ENCODE measurements at regions not wholly inside any gene's neighbourhood (a gene's known extent, or its start where the extent isn't known, plus 50 kb on each side); places are given as distances from the start of the nearest gene placed in this dataset.

- Mint-ChIP-seq H3K4me3 (no peak overlapping the region), H3K4me1 (peaks cover 4% of the 10 kb centered on the region), H3K27ac (no peak overlapping the region)
These were observed 462.7 kb upstream of the DEPDC1 start for GRCh38 chr1:68959461-68960030.

GRCh38 chr1:68961143-68961542, 464.3 kb upstream of the DEPDC1 start:
- peaks cover 4% of the 10 kb centered on the region for H3K4me1 Mint-ChIP-seq
- no peak for DNase-seq (ENCODE audit: low spot score in 2 of 2, unreplicated experiment in 2 of 2)
- H3K27me3 Mint-ChIP-seq (ENCODE audit: low read depth) = no peaks in the 10 kb centered on the region
- H3K36me3 Mint-ChIP-seq = no peaks in the 10 kb centered on the region
- H3K4me3 Mint-ChIP-seq = no peak overlapping the region
- TF ChIP-seq CTCF (IDR thresholded peaks at IDR 0.05; ENCODE audit: unreplicated experiment) = no peak
- no peaks in the 10 kb centered on the region for H3K9me3 Mint-ChIP-seq
- no peak overlapping the region for H3K27ac Mint-ChIP-seq

More at GRCh38 chr1:68959461-68960030, 462.7 kb upstream of the DEPDC1 start:
- no peaks in the 10 kb centered on the region for H3K36me3 Mint-ChIP-seq
- no peaks in the 10 kb centered on the region for H3K9me3 Mint-ChIP-seq
- no peaks in the 10 kb centered on the region for H3K27me3 Mint-ChIP-seq (ENCODE audit: low read depth)
- no peak for TF ChIP-seq CTCF (IDR thresholded peaks at IDR 0.05; ENCODE audit: unreplicated experiment)
- no peak for DNase-seq (ENCODE audit: low spot score in 2 of 2, unreplicated experiment in 2 of 2)

- peaks cover 6% of the 10 kb centered on the region for H3K27me3 Mint-ChIP-seq (ENCODE audit: low read depth)
- H3K9me3 Mint-ChIP-seq = peaks cover 11% of the 10 kb centered on the region
- H3K4me1 Mint-ChIP-seq = no peaks in the 10 kb centered on the region
- H3K4me3 Mint-ChIP-seq = no peak overlapping the region
- TF ChIP-seq CTCF (IDR thresholded peaks at IDR 0.05; ENCODE audit: unreplicated experiment) = no peak
- no peaks in the 10 kb centered on the region for H3K36me3 Mint-ChIP-seq
- no peak for DNase-seq (ENCODE audit: low spot score in 2 of 2, unreplicated experiment in 2 of 2)
- H3K27ac Mint-ChIP-seq = no peak overlapping the region
These were observed 466.5 kb upstream of the DEPDC1 start for GRCh38 chr1:68963353-68963752.

- Mint-ChIP-seq H3K4me3 (no peak overlapping the region), H3K27me3 (ENCODE audit: low read depth) (peaks cover 6% of the 10 kb centered on the region)
These were observed 472.6 kb upstream of the DEPDC1 start for GRCh38 chr1:68969441-68969840.

GRCh38 chr1:68970571-68970970, 473.7 kb upstream of the DEPDC1 start:
- Mint-ChIP-seq H3K4me3 (no peak overlapping the region), H3K36me3 (no peaks in the 10 kb centered on the region), H3K27ac (no peak overlapping the region), H3K4me1 (peaks cover 5% of the 10 kb centered on the region), H3K9me3 (peaks cover 11% of the 10 kb centered on the region), H3K27me3 (ENCODE audit: low read depth) (peaks cover 6% of the 10 kb centered on the region)
- no peak for DNase-seq (ENCODE audit: low spot score in 2 of 2, unreplicated experiment in 2 of 2)
- TF ChIP-seq CTCF (IDR thresholded peaks at IDR 0.05; ENCODE audit: unreplicated experiment) = no peak

More at GRCh38 chr1:68969441-68969840, 472.6 kb upstream of the DEPDC1 start:
- DNase-seq (ENCODE audit: low spot score in 2 of 2, unreplicated experiment in 2 of 2) = no peak
- H3K27ac Mint-ChIP-seq = no peak overlapping the region
- TF ChIP-seq CTCF (IDR thresholded peaks at IDR 0.05; ENCODE audit: unreplicated experiment) = no peak
- H3K9me3 Mint-ChIP-seq = peaks cover 11% of the 10 kb centered on the region
- H3K4me1 Mint-ChIP-seq = no peaks in the 10 kb centered on the region
- H3K36me3 Mint-ChIP-seq = no peaks in the 10 kb centered on the region

Measured in mesothelial cell of epicardium (in vitro differentiated cells).